H1 (cell line): ENCODE measurements at regions not wholly inside any gene's neighbourhood (a gene's known extent, or its start where the extent isn't known, plus 50 kb on each side); places are given as distances from the start of the nearest gene placed in this dataset.
A peak's percentile ranks its signal among the peaks of the same experiment; 100 is the strongest.

Experiments used
- CTCF ChIA-PET: fragments of 300-600 bp; sonication (Branson Sonifier 250); formaldehyde crosslinking; loops from one replicate; lab custom pipeline; 2021; ENCODE audit not compliant: partially characterized antibody; lab: Charles Lee
- POLR2A ChIA-PET: fragments of 300-600 bp; sonication (Branson Sonifier 250); formaldehyde crosslinking; loops from one replicate; lab custom pipeline; 2021; ENCODE audit warnings: inconsistent platforms; ENCODE audit not compliant: partially characterized antibody; lab: Charles Lee
- DNase-seq, 2 experiments: peaks; one replicate each; pipeline versions ENCODE4 v3.0.0 to v3.0.0-alpha.2; 2010 to 2022; ENCODE audit warnings: low spot score in 2 of 2, low read depth in 1 of 2, mixed read lengths in 1 of 2
- FAIRE-seq: peaks from 2 replicates; lab custom pipeline; 2011; peaks lifted over from hg19 to GRCh38; lab: Jason Lieb, UNC
- H2AFZ ChIP-seq: 2 replicates; pipeline ENCODE4 v1.8.1; 2012; ENCODE audit warnings: low read length, inconsistent platforms
- H2AK5ac ChIP-seq: 2 replicates; pipeline ENCODE4 v1.6.1; 2013; ENCODE audit warnings: low read depth, low read length
- H2BK120ac ChIP-seq: replicated peaks from 2 replicates; pipeline ENCODE3; 2013; ENCODE audit warnings: low read depth, low read length, inconsistent platforms
- H2BK12ac ChIP-seq: 2 replicates; pipeline ENCODE4 v1.6.1; 2013; ENCODE audit warnings: low read depth, low read length
- H2BK15ac ChIP-seq: 2 replicates; pipeline ENCODE4 v1.6.1; 2013; ENCODE audit warnings: low read length
- H2BK20ac ChIP-seq: 2 replicates; pipeline ENCODE4 v1.6.1; 2013; ENCODE audit warnings: low read length
- H2BK5ac ChIP-seq: 2 replicates; pipeline ENCODE4 v1.6.1; 2013; ENCODE audit warnings: low read depth, low read length
- H3K14ac ChIP-seq: 2 replicates; pipeline ENCODE4 v1.6.1; 2013; ENCODE audit warnings: inconsistent platforms; ENCODE audit not compliant: insufficient read length
- H3K18ac ChIP-seq: 2 replicates; pipeline ENCODE4 v1.6.1; 2013; ENCODE audit warnings: low read length; ENCODE audit errors: extremely low read depth
- H3K23ac ChIP-seq: 2 replicates; pipeline ENCODE4 v1.6.1; 2013; ENCODE audit warnings: inconsistent platforms; ENCODE audit not compliant: insufficient read length
- H3K23me2 ChIP-seq: 2 replicates; pipeline ENCODE4 v1.6.1; 2013; ENCODE audit warnings: low read depth, low read length
- H3K27ac ChIP-seq: 2 replicates; pipeline ENCODE4 v1.6.1; 2011; ENCODE audit warnings: low read depth, low read length, inconsistent platforms
- H3K27me3 ChIP-seq, 4 experiments: replicated peaks in 1 of 4; 1 replicate in 1 of 4; 2 replicates in 3 of 4; pipeline versions ENCODE4 v1.6.1 to v1.8.1; 2011 to 2013; ENCODE audit warnings: low read length in 3 of 4, mild to moderate bottlenecking in 3 of 4, inconsistent platforms in 2 of 4, mixed read lengths in 2 of 4, moderate library complexity in 1 of 4; ENCODE audit not compliant: control insufficient read depth in 3 of 4, insufficient read depth in 3 of 4; ENCODE audit errors: extremely low read depth in 1 of 4
- H3K36me3 ChIP-seq, 4 experiments: 2 replicates each; pipeline versions ENCODE4 v1.6.1 to v1.8.1; 2011 to 2013; ENCODE audit warnings: mild to moderate bottlenecking in 4 of 4, low read length in 3 of 4, moderate library complexity in 2 of 4, control low read depth in 1 of 4, inconsistent platforms in 1 of 4; ENCODE audit not compliant: insufficient read depth in 4 of 4, control insufficient read depth in 2 of 4
- H3K4ac ChIP-seq: replicated peaks from 2 replicates; pipeline ENCODE3; 2013; ENCODE audit warnings: low read length, low read depth, mixed read lengths, inconsistent platforms; ENCODE audit not compliant: insufficient read length
- H3K4me1 ChIP-seq, 4 experiments: replicated peaks in 1 of 4; 1 replicate in 1 of 4; 2 replicates in 3 of 4; pipeline versions ENCODE4 v1.6.1 to v1.8.1; 2011 to 2013; ENCODE audit warnings: low read length in 3 of 4, inconsistent platforms in 2 of 4, mixed read lengths in 1 of 4; ENCODE audit not compliant: insufficient read depth in 4 of 4, control insufficient read depth in 3 of 4
- H3K4me2 ChIP-seq, 2 experiments: 2 replicates each; pipeline versions ENCODE4 v1.6.1 to v1.8.1; 2011 to 2013; ENCODE audit warnings: low read depth in 2 of 2, low read length in 2 of 2, control low read depth in 1 of 2, inconsistent platforms in 1 of 2, mild to moderate bottlenecking in 1 of 2; ENCODE audit not compliant: insufficient read depth in 1 of 2
- H3K4me3 ChIP-seq, 4 experiments: fragments of 200-600, 300-600 bp in 1 of 4; sonication (generic), shearing (Covaris generic), sonication (Bioruptor Twin) in 1 of 4; 2 replicates each; pipeline versions ENCODE4 v1.5.1 to v1.8.1; 2011 to 2016; ENCODE audit warnings: low read length in 4 of 4, low read depth in 3 of 4, control low read depth in 2 of 4, inconsistent platforms in 2 of 4, mild to moderate bottlenecking in 2 of 4, mixed read lengths in 1 of 4, moderate library complexity in 1 of 4; ENCODE audit not compliant: insufficient read depth in 2 of 4; ENCODE audit errors: extremely low read depth in 1 of 4
- H3K56ac ChIP-seq: replicated peaks from 2 replicates; pipeline ENCODE3; 2013; ENCODE audit warnings: low read depth, mild to moderate bottlenecking, mixed read lengths, low read length, inconsistent platforms; ENCODE audit not compliant: insufficient read length
- H3K79me1 ChIP-seq: 2 replicates; pipeline ENCODE4 v1.6.1; 2013; ENCODE audit warnings: low read depth, low read length, control low read depth
- H3K79me2 ChIP-seq, 2 experiments: 2 replicates each; pipeline versions ENCODE4 v1.6.1 to v1.8.1; 2012 to 2013; ENCODE audit warnings: low read length in 2 of 2, mild to moderate bottlenecking in 2 of 2, inconsistent platforms in 1 of 2; ENCODE audit not compliant: insufficient read depth in 2 of 2, control insufficient read depth in 1 of 2
- H3K9ac ChIP-seq, 4 experiments: replicated peaks in 1 of 4; 1 replicate in 1 of 4; 2 replicates in 3 of 4; pipeline versions ENCODE4 v1.6.1 to v1.8.1; 2011 to 2013; ENCODE audit warnings: low read depth in 3 of 4, low read length in 3 of 4, control low read depth in 2 of 4, mild to moderate bottlenecking in 2 of 4, moderate library complexity in 2 of 4, inconsistent platforms in 1 of 4; ENCODE audit errors: extremely low read depth in 1 of 4
- H3K9me3 ChIP-seq, 2 experiments: 2 replicates each; pipeline versions ENCODE4 v1.6.1 to v1.8.1; 2012 to 2013; ENCODE audit warnings: mild to moderate bottlenecking in 2 of 2, moderate library complexity in 2 of 2, control low read depth in 1 of 2, inconsistent platforms in 1 of 2, low read depth in 1 of 2, low read length in 1 of 2, mixed read lengths in 1 of 2; ENCODE audit not compliant: insufficient read depth in 2 of 2
- H4K20me1 ChIP-seq, 2 experiments: replicated peaks in 1 of 2; 2 replicates each; pipeline versions ENCODE3 to v1.8.1; 2011 to 2013; ENCODE audit warnings: inconsistent platforms in 2 of 2, low read length in 2 of 2, mild to moderate bottlenecking in 1 of 2; ENCODE audit not compliant: insufficient read depth in 2 of 2, control insufficient read depth in 1 of 2
- H4K5ac ChIP-seq: 2 replicates; pipeline ENCODE4 v1.6.1; 2013; ENCODE audit warnings: low read length, low read depth, mixed read lengths, inconsistent platforms; ENCODE audit not compliant: insufficient read length
- H4K8ac ChIP-seq: 2 replicates; pipeline ENCODE4 v1.8.0; 2013; ENCODE audit warnings: mild to moderate bottlenecking, moderate library complexity, low read length, inconsistent platforms; ENCODE audit not compliant: insufficient read depth; ENCODE audit errors: extremely low read depth
- H4K91ac ChIP-seq: replicated peaks from 2 replicates; pipeline ENCODE3; 2013; ENCODE audit warnings: low read length, mixed read lengths, inconsistent platforms; ENCODE audit not compliant: insufficient read length
- CREB1 ChIP-seq: IDR thresholded peaks from 2 replicates; pipeline ENCODE4 v1.6.1; 2012; ENCODE audit warnings: inconsistent platforms
- CTBP2 ChIP-seq: IDR thresholded peaks from 2 replicates; pipeline ENCODE4 v1.7.0; 2011; ENCODE audit warnings: borderline replicate concordance, mild to moderate bottlenecking, moderate library complexity, mixed read lengths, low read length; ENCODE audit not compliant: insufficient read depth, insufficient read length
- FOSL1 ChIP-seq: IDR thresholded peaks from 2 replicates; pipeline ENCODE4 v1.6.1; 2011; ENCODE audit warnings: mild to moderate bottlenecking, low read depth, low read length, moderate library complexity; ENCODE audit not compliant: insufficient read depth
- GTF2F1 ChIP-seq: IDR thresholded peaks from 2 replicates; pipeline ENCODE4 v1.6.1; 2012; ENCODE audit warnings: low read depth, low read length, improper control_type of control experiment, borderline replicate concordance
- NRF1 ChIP-seq: IDR thresholded peaks from 2 replicates; pipeline ENCODE4 v1.6.1; 2011; ENCODE audit warnings: mild to moderate bottlenecking, low read depth, low read length, improper control_type of control experiment
- POU5F1 ChIP-seq: IDR thresholded peaks from 2 replicates; pipeline ENCODE4 v1.6.1; 2011; ENCODE audit warnings: low read depth, mild to moderate bottlenecking, low read length, moderate library complexity
- RNF2 ChIP-seq: fragments of 200-900, 300-1000 bp; sonication (generic); IDR thresholded peaks from 2 replicates; pipeline ENCODE4 v1.7.1; 2016; ENCODE audit warnings: borderline replicate concordance, low read depth, mild to moderate bottlenecking, antibody characterized with exemption, low read length; ENCODE audit not compliant: poor library complexity, severe bottlenecking; ENCODE audit errors: missing control alignments
- SRF ChIP-seq: IDR thresholded peaks from 2 replicates; pipeline ENCODE4 v1.6.1; 2011; ENCODE audit warnings: mild to moderate bottlenecking, low read depth, low read length, moderate library complexity
- SUZ12 ChIP-seq: fragments of 200-600 bp; sonication (generic); IDR thresholded peaks from 2 replicates; pipeline ENCODE4 v1.6.1; 2012; ENCODE audit warnings: mild to moderate bottlenecking, inconsistent platforms, low read length, moderate library complexity, mixed read lengths
- TAF1 ChIP-seq: IDR thresholded peaks from 2 replicates; pipeline ENCODE4 v1.6.1; 2011; ENCODE audit warnings: mild to moderate bottlenecking, low read depth, low read length
- TCF12 ChIP-seq: IDR thresholded peaks from 2 replicates; pipeline ENCODE4 v1.6.1; 2011; ENCODE audit warnings: low read depth, mild to moderate bottlenecking, low read length
- YY1 ChIP-seq: IDR thresholded peaks from 2 replicates; pipeline ENCODE4 v1.6.1; 2011; ENCODE audit warnings: low read depth, mild to moderate bottlenecking, low read length
- WGBS, 2 experiments: shearing (Covaris generic) in 1 of 2; methylation state at CpG; one replicate each; pipeline versions ENCODE4 v1.1.6 to v1.1.7; 2013 to 2015; ENCODE audit warnings: low lambda C conversion rate in 2 of 2, mixed read lengths in 2 of 2, inconsistent platforms in 1 of 2, low coverage in 1 of 2, missing lambda C conversion rate in 1 of 2; ENCODE audit not compliant: insufficient replicate concordance in 2 of 2, insufficient coverage in 1 of 2, insufficient read length in 1 of 2; ENCODE audit errors: extremely low coverage in 1 of 2, missing lambda C conversion rate in 1 of 2; 5-methylcytosine and 5-hydroxymethylcytosine counted together
- TF ChIP-seq, protein P1 (sequence below): IDR thresholded peaks from 2 replicates; pipeline ENCODE4 v1.6.1; 2012; ENCODE audit warnings: low read length, inconsistent platforms

DNA sequence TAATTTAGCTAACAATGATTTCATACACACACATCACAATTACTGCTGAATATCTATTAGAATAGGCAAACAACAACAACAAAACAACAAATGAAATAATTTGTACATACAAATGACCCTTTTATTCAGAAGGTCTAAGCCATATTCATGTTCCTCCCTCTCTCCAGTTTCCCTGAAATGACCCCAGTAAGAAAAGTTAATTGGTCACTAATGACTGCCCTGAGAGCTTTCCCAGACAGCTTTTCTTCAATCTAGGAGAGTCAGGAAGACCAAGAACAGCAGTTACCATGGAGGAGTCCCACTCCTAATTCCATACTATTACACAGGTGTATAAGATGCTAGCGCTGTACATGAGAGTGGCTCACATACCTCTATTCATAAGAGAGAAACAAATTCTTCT lies 121.2 kb upstream of the GRIP1 start:
- Histone ChIP-seq H3K14ac (no peak overlapping the region), H2BK20ac (no peak overlapping the region), H3K4me2 (no peak overlapping the region), H2BK15ac (no peak overlapping the region), H4K20me1 (peaks cover 0 to 2% of the 10 kb centered on the region in 2 experiments), H2AFZ (no peak overlapping the region), H3K4ac (peak overlapping the region; percentile 35), H3K56ac (no peak overlapping the region), H2BK5ac (no peak overlapping the region), H3K9ac (no peak overlapping the region), H3K23me2 (no peaks in the 10 kb centered on the region), H3K4me1 (peaks cover 0 to 16% (median 5%) of the 10 kb centered on the region in 4 experiments), H4K8ac (no peak overlapping the region), H3K79me1 (no peaks in the 10 kb centered on the region), H3K23ac (no peak overlapping the region), H3K4me3 (no peak overlapping the region), H3K27ac (no peak overlapping the region), H2BK120ac (no peak overlapping the region), H3K18ac (no peak overlapping the region), H4K91ac (no peak overlapping the region), H2AK5ac (no peak overlapping the region), H3K27me3 (no peaks in the 10 kb centered on the region), H4K5ac (no peak overlapping the region), H3K36me3 (no peaks in the 10 kb centered on the region), H3K9me3 (no peaks in the 10 kb centered on the region), H3K79me2 (no peaks in the 10 kb centered on the region), H2BK12ac (no peak overlapping the region)
- DNase-seq = no peak
- POLR2A ChIA-PET = interaction anchor here (0.7 to 0.8 kb wide), 2 partner anchors 11 to 13 kb away, joined by 3 to 4 read pairs; no protein-coding TSS in a partner anchor
- CTCF ChIA-PET = interaction anchor here (1.0 kb wide), 1 partner anchor 61 kb away, joined by 3 read pairs; no protein-coding TSS in a partner anchor
- no peak for FAIRE-seq
- WGBS, 2 experiments = 90% methylated on average over 1 of the region's 1 CpG; no CpG with 5 or more reads in 1 of the 2 experiments
- TF ChIP-seq RNF2 = no peak
- TF ChIP-seq TCF12 = no peak
- TF ChIP-seq, protein P1, sequence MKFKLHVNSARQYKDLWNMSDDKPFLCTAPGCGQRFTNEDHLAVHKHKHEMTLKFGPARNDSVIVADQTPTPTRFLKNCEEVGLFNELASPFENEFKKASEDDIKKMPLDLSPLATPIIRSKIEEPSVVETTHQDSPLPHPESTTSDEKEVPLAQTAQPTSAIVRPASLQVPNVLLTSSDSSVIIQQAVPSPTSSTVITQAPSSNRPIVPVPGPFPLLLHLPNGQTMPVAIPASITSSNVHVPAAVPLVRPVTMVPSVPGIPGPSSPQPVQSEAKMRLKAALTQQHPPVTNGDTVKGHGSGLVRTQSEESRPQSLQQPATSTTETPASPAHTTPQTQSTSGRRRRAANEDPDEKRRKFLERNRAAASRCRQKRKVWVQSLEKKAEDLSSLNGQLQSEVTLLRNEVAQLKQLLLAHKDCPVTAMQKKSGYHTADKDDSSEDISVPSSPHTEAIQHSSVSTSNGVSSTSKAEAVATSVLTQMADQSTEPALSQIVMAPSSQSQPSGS = no peak
- TF ChIP-seq SRF = no peak
- TF ChIP-seq YY1 = no peak
- TF ChIP-seq FOSL1 = no peak
- no peak for TF ChIP-seq POU5F1
- TF ChIP-seq NRF1 = no peak
- TF ChIP-seq CREB1 = no peak
- no peak for TF ChIP-seq CTBP2
- TF ChIP-seq TAF1 = no peak
- no peak for TF ChIP-seq SUZ12
- no peak for TF ChIP-seq GTF2F1
